HK-2 (cell line): ENCODE measurements at regions not wholly inside any gene's neighbourhood (a gene's known extent, or its start where the extent isn't known, plus 50 kb on each side); places are given as distances from the start of the nearest gene placed in this dataset.
"Not testable (repeated sequence)": the region's sequence is repeated elsewhere in the genome, so short reads cannot be mapped to it uniquely, and the experiment has no call there.

Source experiments
- DNase-seq: peaks from one replicate; pipeline ENCODE4 v3.0.0-alpha.2; 2018; ENCODE audit not compliant: unreplicated experiment

DNA sequence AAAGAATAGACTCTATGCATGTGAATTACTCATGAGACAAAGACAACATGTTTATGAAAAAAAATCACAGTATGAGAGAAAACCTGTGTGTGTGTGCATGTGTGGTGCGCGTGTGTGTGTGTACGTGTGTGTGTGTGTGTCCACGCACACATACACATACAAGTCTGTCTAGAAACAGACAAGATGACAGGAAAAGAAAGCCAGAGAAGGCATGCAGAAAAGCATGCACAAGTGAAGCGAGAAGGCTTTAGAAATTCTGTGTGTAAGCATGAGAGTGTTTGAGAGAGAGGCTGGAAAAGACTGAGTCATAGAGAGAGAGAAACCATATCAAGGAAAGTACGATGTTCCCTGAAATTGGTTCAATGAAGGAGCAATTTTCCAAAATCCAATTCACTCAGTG is 566.4 kb upstream of the C16orf82 start:
- no peak for DNase-seq

DNA sequence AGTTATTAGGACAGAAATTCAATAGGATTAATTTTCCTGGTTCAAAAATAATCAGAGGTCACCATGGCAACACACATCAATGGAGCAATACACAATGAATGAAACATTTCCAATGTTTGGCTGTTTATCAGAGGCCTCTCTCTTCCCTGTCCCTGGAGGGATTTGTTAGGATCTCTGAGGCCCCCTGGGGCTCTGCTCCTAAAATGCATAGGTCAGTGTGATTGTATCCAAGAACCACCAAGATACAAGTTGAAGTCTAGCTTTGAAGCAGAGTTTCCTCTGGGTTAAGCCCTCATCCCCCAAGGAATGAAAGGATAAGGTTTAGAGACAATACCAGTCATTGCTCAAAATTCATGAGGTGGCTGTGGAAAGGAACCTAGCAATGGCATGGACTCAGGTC is 561.2 kb upstream of the C16orf82 start:
- DNase-seq: no peak

DNA sequence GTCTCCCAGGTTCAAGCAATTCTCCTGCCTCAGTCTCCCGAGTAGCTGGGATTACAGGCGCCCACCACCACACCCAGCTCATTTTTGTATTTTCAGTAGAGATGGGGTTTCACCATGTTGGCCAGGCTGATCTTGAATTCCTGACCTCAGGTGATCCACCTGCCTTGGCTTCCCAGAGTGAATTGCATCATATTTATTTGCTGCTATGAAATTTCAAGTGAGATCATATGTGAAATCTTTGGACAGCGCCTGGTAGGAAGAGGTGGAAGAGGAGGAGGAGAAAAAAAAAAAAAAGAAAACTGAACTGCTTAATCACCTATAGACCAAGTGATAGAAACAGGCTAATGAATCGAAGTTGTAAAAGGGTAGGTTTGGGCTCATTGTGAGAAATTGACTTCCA is 557.8 kb upstream of the C16orf82 start:
- not testable (repeated sequence) for DNase-seq

DNA sequence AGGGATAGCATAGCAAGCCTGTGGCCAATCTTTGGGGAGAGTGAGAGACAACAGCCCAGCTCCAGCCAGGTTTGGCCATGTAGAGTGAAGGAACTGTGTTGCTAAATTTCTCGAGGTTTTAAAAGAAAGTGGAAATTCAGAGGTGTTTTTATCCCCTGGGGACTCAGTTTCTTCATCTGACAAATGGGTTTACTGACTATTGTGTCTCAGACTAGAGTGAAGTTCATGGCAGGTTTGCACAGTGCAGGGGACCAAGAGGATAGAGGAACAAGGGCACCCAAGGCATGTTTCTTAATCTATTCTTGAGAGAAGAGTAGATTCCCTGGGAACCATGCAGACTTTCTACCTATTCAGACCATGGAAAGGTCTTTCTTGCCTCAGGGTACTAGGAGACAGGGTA is 555.8 kb upstream of the C16orf82 start:
- no peak for DNase-seq

DNA sequence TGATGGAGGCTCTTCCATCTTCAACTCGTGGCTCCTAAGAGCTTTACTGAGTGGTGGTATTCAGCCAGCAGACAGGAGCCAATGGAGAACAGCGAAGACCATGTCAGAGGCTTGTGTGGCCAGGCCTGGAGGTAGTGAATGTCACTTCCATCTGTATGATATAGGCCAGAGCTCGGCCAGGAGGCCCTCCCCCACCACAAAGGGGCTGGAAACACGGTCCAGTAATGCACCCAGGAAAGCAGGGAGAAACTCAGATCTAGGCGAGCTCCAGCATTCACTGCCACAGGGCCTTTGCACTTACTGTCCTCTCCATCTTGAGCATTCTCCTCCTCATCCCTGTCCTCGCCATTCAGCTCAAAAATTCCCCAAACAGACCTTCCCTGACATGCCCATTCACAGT is 555.3 kb upstream of the C16orf82 start:
- no peak for DNase-seq

DNA sequence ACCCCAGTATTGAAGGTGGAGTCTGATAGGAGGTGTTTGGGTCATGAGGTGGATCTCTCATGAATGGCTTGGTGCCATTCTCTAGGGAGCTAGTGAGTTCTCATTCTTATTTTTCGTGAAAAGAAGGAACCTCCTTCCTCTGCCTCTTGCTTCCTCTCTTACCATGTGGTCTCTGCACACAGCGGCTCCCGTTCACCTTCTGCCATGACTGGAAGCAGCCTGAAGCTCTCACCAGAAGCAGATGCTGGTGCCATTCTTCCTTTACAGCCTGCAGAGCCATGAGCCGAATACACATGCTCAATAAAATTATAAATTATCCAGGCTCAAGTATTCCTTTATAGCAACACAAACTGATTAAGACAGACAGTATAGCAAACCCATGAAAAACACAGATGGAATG is 545.1 kb upstream of the C16orf82 start:
- DNase-seq: no peak

DNA sequence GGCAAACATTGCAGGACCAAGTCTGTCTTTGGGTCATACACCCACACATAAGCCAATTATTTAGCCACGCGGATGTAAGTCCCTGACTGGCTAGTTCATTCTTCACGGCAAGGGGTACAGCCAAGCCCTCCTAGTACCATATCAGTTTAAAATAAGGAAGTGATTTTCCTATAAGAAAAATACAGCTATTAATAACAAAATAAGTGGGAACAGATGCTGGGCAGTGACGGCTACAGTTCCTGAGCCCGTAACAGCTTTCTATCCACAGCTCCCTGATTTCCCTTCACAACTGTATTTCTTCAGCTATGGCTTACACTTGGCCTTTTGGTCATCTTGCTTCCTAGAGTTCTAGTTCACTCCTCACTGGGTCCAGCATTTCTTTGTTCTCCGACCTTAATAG is 542.4 kb upstream of the C16orf82 start:
- no peak for DNase-seq

DNA sequence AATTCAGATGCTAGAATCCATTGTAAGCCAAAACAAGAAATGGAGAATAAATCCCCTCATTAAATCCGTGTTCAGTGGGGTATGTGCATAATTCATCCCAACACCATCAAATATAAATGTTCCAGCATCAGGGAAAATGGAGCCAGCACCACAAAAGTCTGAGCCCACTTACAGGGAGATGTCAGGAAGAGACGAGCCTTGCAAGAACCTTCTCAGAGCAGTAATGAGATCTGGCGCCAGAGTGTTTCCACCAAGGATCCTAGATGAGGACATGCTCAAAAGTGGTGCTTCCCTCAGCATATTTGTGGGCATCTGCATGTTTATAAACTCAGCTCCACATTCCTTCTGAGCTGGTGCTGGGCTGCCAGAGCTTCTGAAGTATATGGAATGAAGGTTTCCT is 541.9 kb upstream of the C16orf82 start:
- no peak for DNase-seq

DNA sequence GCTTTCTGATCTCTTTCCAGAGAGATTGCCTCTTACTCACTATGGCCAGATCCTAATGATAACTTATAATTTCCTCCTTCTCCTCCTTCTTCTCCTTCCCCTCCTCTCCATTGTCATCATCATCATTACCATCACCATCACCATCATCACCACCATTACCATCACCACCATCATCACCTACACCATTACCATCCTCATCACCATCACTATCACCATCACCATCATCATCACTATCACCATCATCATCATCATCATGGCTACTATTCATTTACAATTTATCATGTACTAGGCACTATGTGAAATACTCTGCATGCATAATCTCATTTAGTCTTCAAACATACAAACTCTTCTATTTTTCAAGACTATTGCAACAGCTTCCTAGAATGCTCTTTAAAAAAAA is 540.9 kb upstream of the C16orf82 start:
- no peak for DNase-seq

DNA sequence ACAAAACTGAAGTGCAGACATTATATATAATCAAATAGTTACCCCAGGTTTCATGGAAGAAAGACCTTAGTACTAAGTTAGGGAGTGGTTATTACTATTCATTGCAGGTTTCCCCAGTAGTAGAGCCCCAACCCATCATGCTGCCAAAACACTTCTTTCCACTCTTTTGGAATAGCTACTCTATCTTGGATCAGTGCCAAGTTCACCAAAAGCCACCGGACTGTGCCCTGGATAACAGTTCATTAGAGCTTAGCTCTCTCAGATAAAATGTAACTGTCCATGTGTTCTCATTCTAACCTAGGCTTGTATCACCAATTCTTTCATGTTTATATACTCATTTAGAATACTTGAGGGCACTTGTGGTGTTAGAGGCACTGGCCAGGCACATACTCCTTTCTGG is 540.1 kb upstream of the C16orf82 start:
- DNase-seq: no peak

DNA sequence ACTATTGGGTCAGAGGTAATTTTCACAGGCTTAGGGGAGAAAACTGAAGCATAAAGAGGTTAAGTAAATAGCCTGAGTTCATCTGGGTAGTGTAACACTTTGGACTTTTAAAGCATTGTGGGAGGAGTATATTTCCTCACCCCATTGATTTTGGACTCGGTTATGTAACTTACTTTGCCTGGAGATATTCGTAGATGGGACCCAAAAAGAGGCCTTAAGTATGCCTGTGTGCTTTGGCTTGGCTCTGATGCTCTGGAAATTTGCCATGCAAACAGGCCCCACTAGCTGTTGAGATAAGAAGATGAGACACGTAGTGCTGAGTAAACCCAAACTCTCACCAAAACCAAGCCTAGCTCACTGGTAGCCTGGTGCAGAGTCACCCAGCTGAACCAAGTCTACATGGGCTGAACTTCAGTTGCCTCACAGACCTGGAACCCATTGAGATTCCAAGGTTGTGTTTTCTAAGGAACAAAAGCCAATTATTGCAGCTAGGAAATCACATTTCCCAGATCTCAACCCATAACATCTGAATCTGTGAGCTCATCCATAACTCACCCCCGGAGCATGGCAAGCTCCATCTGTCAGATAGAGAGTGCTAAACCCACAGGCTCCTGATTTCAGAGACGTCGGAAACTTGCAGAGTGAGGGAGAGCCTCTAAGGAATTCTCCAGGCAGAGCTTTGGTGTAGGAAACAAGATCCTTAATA is 536.0 kb upstream of the C16orf82 start:
- no peak for DNase-seq

DNA sequence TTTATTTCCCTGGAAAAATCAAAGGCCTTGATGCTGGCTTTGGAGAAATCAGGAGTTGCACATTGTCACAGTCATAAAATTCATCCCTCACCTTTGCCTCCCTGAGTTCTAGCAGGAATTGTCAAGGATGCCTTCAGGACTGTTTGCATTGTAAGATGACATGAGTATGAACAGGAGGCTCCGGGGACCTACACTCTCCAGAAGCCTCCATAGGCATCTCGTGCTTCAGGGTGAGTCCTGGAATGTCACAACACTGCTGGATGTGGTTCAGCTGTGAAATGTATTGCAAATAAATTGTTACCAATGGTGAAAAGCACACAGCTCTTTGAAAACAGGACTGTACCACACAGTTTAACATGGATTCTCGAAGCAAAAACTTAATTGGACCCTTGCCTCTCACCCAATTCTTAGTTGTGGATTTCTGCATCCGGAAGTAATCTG is 535.4 kb upstream of the C16orf82 start:
- DNase-seq: no peak

DNA sequence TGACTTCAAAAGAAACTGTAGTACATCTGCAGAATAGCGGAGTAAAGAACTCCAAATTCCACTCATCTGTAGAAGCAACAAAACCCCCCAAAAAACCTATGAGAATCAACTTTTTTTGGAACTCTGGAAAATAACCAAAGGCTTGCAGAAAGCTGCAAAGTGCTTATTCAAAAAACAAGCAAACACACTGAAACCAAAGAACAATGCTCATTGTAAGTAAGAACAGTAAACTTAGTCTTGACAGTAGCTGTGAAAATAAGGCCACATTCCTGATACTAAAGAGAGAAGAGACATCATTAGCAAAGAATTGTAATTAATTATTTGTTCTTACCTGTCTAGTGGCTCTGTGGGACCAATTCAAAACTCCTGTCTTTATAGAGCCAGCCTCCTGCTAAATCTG is 534.3 kb upstream of the C16orf82 start:
- no peak for DNase-seq

DNA sequence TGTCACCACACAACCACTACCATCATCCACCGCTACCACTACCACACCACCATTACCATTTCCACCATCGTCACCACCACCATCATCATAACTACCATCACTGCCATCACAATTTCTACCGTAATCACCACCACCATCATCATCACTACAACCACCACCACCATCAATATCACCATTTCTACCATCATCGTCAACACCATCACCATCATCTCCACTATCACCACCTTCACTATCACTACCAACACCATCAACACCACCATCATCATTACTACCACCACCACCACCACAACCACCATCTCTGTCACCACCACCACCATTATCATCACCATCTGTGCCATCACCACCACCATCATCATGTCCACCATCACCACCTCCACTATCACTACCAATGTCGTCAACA is 524.5 kb upstream of the C16orf82 start:
- no peak for DNase-seq

DNA sequence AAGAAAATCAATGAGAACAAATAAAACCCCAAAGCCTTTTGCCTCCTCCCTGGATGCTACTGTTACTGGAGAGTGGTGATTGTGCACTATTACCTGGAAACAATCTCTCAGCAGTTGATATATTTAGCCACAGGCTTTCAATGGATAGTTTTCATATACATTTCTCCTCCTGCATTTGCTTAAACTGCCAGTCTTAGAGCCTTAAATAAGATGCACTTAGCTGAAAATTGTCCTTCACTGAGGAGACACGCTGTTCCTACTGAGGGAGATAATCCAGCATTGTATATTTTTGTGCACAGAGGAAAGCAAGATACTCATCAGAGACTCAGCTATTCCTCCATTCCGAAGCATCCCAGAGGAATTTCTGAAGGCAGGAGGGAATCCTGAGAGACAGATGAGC is 520.2 kb upstream of the C16orf82 start:
- DNase-seq: no peak

DNA sequence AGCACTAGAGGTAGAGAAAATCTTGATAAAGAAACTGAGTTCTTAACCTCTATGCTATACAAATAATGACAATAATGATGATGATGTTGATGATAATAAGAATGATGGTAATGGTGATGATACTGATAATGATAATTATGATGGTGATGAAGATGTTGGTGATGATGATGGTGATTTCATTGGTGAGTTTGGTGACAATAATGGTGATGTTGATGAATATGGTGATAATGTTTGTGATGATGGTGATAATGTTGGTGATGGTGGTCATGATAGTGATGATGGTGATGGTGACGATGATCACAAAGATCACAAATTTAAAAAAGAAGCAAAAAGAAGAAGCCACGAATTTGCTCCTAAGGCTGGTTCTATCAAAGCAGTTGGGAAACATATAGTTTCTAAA is 519.0 kb upstream of the C16orf82 start:
- DNase-seq: no peak

DNA sequence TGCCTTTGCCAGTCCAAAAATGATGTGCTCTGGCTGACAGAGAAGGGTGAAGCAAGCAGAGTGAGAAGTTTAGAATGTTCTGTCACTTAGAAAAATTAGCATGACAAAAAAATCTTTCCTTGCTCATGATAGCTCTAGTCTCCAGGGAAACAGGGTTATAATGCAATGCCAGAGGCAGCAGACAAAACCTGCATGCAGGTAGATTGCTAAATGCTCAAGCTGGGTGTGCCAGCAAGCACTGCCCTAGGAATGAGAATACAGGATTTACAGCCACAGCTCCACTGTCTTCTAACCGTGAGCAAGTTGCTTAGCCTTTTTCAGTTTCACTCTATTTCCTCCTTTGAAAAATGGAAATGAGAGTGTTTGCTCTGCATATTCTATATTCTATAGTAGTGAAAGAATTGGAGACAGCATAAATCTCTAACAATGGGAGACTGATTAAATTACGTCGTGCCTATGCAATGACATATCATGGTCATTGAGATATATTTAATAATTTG is 516.6 kb upstream of the C16orf82 start:
- no peak for DNase-seq

DNA sequence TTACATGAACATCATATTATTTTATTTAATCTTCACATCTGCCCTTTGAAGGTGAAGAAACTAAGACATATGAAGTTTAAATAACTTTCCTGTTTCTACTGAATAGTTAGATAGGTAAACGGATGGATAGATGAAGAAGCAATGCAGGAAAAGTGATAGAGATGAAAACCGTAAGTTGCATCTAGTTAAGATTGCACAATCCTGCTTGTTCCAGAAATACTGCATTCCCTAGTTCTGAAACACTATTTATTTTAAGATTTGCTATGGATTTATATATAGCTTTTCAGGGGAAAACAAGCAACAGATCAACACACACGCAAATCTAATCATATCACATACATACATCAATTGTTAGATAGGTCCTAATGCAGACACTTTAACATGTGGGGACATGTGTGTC is 512.7 kb upstream of the C16orf82 start:
- no peak for DNase-seq

DNA sequence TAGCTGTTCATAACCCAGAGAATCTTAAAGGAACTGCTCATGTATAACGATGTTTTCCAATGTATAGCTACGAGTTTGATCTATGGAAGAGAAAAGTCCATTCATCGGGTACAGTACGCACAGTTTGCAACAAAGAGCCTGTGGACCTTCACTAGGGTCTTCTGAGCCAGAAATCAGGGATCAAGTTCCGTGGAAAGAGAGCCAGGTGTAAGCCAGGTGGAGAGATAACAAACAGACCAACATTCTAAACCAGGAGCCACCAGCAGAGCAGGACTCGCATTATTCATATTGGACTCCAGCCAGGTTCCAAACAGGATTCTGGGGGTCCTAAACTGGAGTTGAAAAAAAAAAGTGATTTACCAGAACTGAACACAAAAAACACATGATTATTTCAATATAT is 505.4 kb upstream of the C16orf82 start:
- DNase-seq: no peak

DNA sequence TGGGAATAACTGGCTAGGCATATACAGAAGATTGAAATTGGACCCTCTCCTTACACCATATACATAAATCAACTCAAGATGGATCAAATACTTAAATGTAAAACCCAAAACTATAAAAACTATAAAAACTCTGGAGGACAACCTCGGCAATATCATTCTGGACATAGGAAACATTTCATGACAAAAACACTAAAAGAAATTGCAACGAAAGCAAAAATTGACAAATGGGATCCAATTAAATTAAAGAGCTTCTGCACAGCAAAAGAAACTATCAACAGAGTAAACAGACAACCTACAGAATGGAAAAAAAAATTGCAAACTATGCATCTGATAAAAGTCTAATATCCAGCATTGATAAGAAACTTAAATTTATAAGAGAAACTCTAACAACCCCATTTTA is 503.7 kb upstream of the C16orf82 start:
- DNase-seq: no peak

DNA sequence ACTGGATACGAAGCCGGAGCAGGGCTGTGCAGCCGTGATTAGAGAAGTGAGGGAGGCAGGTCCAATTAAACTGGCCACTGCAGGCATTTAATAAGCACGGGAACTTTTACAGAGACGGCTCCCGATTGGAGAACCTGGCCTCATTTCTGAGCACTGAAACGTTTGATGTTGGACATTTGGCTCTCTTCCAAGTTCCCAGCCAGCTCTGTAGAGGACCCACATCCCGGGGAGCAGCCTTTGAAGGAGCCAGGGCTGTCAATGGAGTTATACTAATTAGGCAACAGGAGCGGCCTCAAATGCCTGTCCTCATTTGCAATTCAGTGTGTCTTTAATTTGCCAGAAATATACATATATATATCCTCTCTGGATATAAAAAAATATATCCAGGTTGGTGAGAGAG is 499.4 kb upstream of the C16orf82 start:
- DNase-seq: no peak

DNA sequence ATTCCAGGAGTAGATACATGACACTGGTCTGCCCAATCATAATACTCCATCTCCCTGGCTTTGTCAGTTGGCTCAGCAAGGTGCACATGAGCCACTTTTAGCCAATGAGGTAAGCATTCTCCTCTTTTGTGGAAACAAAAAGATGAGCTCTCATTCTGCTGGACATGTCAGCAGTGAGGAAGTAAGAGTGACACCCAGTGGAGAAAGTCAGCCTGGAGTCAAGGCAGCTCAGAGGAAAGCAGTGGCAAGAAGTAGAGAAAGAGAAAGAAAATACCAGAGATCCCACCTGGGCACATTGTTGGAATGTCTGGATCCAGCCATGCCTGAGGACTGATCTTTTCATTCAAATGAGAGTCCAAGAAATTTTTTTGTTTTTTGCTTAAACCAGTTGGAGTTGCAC is 496.9 kb upstream of the C16orf82 start:
- DNase-seq: no peak

DNA sequence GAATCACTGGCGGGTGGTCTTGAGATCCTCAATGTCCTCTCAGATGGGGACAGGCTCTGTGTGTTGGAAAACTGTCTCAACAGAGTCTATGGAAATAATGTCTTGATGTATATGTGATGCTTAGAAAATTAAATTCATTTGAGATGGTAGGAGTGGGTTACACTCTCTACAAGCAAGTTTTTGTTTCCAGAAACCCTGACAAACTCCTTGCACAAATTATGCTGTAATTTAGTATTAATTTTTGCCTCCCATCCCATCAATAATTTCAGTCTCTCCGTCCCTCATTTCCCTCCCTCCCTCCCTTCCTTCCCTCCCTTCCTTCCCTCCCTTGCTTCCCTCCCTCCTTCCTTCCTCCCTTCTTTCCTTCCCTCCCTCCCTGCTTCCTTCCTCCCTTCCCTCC is 488.0 kb upstream of the C16orf82 start:
- DNase-seq: no peak

DNA sequence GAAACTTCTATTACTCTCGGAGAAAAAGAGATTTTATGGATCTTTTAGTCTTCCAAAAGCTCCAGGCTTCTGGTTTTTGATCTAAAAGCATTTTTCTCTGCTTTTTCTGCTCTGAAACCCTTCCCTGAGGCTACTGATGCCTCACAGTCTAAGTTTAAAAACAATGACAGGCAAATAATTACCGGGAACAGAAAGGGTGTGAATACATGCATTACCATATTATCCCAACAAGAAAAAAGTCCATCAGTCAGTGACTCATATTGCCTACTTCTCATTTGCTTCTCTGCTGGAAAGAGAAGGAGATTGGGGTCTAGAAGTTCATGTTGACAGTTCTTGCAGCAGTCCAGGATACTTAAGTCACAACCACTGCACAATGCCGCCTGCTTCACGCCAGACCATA is 482.9 kb upstream of the C16orf82 start:
- no peak for DNase-seq
